ENCODE measurements at regions not wholly inside any gene's neighbourhood (a gene's known extent, or its start where the extent isn't known, plus 50 kb on each side); places are given as distances from the start of the nearest gene placed in this dataset.

- TF ChIP-seq, protein P1, sequence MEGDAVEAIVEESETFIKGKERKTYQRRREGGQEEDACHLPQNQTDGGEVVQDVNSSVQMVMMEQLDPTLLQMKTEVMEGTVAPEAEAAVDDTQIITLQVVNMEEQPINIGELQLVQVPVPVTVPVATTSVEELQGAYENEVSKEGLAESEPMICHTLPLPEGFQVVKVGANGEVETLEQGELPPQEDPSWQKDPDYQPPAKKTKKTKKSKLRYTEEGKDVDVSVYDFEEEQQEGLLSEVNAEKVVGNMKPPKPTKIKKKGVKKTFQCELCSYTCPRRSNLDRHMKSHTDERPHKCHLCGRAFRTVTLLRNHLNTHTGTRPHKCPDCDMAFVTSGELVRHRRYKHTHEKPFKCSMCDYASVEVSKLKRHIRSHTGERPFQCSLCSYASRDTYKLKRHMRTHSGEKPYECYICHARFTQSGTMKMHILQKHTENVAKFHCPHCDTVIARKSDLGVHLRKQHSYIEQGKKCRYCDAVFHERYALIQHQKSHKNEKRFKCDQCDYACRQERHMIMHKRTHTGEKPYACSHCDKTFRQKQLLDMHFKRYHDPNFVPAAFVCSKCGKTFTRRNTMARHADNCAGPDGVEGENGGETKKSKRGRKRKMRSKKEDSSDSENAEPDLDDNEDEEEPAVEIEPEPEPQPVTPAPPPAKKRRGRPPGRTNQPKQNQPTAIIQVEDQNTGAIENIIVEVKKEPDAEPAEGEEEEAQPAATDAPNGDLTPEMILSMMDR (IDR thresholded peaks at IDR 0.05; ENCODE audit: control insufficient read depth, insufficient read depth, low read depth, low read length, missing control alignments): no peak
- no peak for DNase-seq (ENCODE audit: low read depth)
- no peak overlapping the region for H3K4me3 ChIP-seq (ENCODE audit: control insufficient read depth, low read depth, low read length)
Measured at GRCh38 chr7:18283045-18283444, 212.5 kb upstream of the HDAC9 start.

DNA sequence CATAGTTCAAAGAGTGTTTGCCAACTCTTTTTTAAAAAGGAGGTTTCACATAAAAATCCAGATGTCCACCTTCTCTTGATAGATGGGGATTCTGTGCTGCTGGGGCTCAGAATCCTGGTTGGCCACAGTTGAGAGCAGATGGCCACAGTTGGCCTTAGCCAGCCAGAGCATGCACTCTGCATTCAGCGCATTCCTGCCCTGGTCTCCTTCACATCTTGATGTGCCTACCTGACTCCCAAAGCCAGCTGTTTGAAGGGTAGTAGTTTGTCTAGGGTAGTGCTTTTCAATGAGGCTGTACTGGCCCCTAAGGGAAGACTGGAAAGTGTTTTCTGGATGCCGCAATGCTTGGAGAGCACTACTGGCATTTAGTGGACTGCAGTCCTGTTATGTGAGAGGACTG is 208.1 kb upstream of the HDAC9 start:
- H3K4me3 ChIP-seq (ENCODE audit: control insufficient read depth, low read depth, low read length): no peak overlapping the region
- DNase-seq (ENCODE audit: low read depth): no peak
- TF ChIP-seq, protein P1 (IDR thresholded peaks at IDR 0.05; ENCODE audit: control insufficient read depth, insufficient read depth, low read depth, low read length, missing control alignments): no peak

- H3K4me3 ChIP-seq (ENCODE audit: control insufficient read depth, low read depth, low read length): no peak overlapping the region
- TF ChIP-seq, protein P1 (IDR thresholded peaks at IDR 0.05; ENCODE audit: control insufficient read depth, insufficient read depth, low read depth, low read length, missing control alignments): no peak
- DNase-seq (ENCODE audit: low read depth): no peak
Measured at GRCh38 chr7:18288322-18289037, 207.1 kb upstream of the HDAC9 start.

DNA sequence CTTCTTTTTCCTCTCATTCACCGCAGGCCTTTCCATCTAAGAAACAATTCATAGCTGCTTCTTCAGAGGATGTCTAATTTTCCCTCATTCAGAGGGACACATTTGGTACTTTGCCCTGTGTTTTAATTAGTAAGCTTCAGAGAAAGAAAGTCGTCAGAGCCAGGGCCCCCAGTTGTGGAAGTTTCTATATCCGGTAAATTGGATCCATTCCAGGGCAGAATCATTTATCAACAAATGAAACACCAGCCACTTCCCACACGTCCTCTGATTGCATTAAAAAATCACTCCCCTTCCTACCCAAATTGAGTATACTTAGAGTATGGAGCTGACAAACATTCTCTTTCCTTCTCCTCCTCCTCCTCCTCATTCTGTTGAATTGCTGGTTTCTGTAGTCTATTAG is 205.8 kb upstream of the HDAC9 start:
- no peak overlapping the region for H3K4me3 ChIP-seq (ENCODE audit: control insufficient read depth, low read depth, low read length)
- TF ChIP-seq, protein P1 (IDR thresholded peaks at IDR 0.05; ENCODE audit: control insufficient read depth, insufficient read depth, low read depth, low read length, missing control alignments): no peak
- DNase-seq (ENCODE audit: low read depth): no peak

GRCh38 chr7:18290223-18290622 is 205.3 kb upstream of the HDAC9 start:
- DNase-seq (ENCODE audit: low read depth): no peak
- H3K4me3 ChIP-seq (ENCODE audit: control insufficient read depth, low read depth, low read length): no peak overlapping the region

GRCh38 chr7:18290865-18291264 is 204.7 kb upstream of the HDAC9 start:
- no peak overlapping the region for H3K4me3 ChIP-seq (ENCODE audit: control insufficient read depth, low read depth, low read length)
- DNase-seq (ENCODE audit: low read depth): no peak
- TF ChIP-seq, protein P1 (IDR thresholded peaks at IDR 0.05; ENCODE audit: control insufficient read depth, insufficient read depth, low read depth, low read length, missing control alignments): no peak

More at GRCh38 chr7:18290223-18290622, 205.3 kb upstream of the HDAC9 start:
- TF ChIP-seq, protein P1 (IDR thresholded peaks at IDR 0.05; ENCODE audit: control insufficient read depth, insufficient read depth, low read depth, low read length, missing control alignments): no peak

Measured in AG09309 (cell line).